ENCODE measurements at regions not wholly inside any gene's neighbourhood (a gene's known extent, or its start where the extent isn't known, plus 50 kb on each side); places are given as distances from the start of the nearest gene placed in this dataset.

DNA sequence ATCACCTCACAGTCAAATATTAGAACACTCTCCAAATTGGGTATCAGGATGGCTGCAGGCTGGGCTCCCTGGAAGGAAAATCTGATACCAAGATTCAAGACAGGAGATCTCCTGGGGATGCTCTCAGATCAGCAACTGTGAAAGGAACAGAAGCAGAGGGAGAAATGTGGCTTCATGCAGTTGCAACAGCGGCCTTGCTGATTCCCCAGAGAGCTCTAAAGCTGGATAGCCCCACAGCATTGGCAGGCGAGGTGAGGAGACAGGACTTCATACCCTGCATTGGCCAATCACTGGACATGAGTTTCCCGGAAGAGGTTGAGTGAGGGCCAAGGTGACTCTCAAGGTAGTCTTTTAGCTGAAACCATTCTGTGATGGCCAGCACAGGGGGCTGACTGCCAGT, 190.6 kb downstream of the PTPN20 start:
- intact Hi-C loops (cut with DNase I; ENCODE audit: low total_unique reads), result no loop called here
- 60 to 82% (median 80%) methylated on average over 3 of the region's 3 CpGs for WGBS, 5 donors
- Histone ChIP-seq H3K9me3 (peaks cover 0 to 4% (median 1%) of the 10 kb centered on the region in 4 donors), H3K4me1 (no peaks in the 10 kb centered on the region), H3K36me3 (no peaks in the 10 kb centered on the region), H3K27ac (no peak overlapping the region), H3K27me3 (no peaks in the 10 kb centered on the region), H3K4me3 (no peak overlapping the region)
- TF ChIP-seq POLR2AphosphoS5 (IDR thresholded peaks at IDR 0.05) (no peak), POLR2A (IDR thresholded peaks at IDR 0.05) (no peak), EP300 (IDR thresholded peaks at IDR 0.05) (no peak)
- TF ChIP-seq, protein P1, sequence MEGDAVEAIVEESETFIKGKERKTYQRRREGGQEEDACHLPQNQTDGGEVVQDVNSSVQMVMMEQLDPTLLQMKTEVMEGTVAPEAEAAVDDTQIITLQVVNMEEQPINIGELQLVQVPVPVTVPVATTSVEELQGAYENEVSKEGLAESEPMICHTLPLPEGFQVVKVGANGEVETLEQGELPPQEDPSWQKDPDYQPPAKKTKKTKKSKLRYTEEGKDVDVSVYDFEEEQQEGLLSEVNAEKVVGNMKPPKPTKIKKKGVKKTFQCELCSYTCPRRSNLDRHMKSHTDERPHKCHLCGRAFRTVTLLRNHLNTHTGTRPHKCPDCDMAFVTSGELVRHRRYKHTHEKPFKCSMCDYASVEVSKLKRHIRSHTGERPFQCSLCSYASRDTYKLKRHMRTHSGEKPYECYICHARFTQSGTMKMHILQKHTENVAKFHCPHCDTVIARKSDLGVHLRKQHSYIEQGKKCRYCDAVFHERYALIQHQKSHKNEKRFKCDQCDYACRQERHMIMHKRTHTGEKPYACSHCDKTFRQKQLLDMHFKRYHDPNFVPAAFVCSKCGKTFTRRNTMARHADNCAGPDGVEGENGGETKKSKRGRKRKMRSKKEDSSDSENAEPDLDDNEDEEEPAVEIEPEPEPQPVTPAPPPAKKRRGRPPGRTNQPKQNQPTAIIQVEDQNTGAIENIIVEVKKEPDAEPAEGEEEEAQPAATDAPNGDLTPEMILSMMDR (IDR thresholded peaks at IDR 0.05), result no peak
- no peak for DNase-seq

DNA sequence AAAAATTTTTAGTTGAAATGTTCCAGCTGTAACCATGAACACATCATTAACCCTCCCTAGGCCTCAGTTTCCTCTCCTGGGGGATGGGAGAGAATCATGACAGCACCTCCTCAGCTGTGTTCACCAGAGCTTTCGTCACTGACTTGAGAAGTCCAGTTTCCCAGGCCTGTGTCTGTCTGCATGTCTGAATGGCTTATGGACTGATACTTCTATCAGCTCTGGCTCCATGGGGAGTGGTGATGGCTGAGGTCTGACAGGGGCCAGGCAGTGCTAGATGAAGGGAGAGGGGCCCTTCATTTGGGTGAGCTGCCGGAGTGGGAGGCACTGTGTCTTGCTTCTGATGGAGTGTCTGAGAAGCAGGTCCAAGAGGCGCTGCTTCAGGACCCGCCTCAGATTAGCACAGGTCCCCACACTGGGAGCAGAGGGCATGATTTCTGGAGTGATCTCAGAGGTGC, 192.9 kb downstream of the PTPN20 start:
- TF ChIP-seq, protein P1 (IDR thresholded peaks at IDR 0.05), result no peak
- TF ChIP-seq POLR2A (IDR thresholded peaks at IDR 0.05) (no peak), POLR2AphosphoS5 (IDR thresholded peaks at IDR 0.05) (no peak), EP300 (IDR thresholded peaks at IDR 0.05) (no peak)
- 75 to 87% (median 82%) methylated on average over 4 of the region's 4 CpGs for WGBS, 5 donors
- Histone ChIP-seq H3K9me3 (peaks cover 0 to 4% (median 1%) of the 10 kb centered on the region in 4 donors), H3K27me3 (no peaks in the 10 kb centered on the region), H3K4me3 (no peak overlapping the region), H3K27ac (no peak overlapping the region), H3K36me3 (no peaks in the 10 kb centered on the region), H3K4me1 (no peaks in the 10 kb centered on the region)
- intact Hi-C loops (cut with DNase I; ENCODE audit: low total_unique reads), result no loop called here
- DNase-seq, result no peak

DNA sequence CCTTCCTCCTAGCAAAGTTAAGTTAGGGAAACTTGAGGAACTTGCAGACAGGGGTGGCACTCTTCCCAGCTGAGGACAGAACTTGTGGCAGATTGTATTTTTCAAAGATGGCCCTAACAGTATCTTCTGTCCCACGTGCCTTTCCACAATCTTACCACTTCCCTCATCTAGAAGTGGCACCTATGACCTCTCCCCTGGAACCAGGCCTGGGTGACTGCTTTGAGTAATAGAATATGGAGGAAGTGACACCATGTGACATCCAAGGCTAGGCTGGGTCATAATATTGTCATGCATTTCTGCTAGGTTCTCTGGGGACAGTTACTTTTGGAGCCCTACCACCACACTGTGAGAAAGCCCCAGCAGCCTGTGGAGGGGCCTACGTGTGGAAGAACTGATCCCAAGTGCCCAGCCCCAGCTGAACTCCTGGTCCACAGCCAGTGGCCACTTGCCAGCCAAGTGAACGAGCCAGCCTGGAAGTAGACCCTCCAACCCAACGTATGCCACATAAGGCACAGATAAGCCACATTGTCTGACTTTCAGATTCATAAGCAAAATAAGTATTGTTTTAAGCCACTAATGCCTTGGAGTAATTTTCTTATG, 193.7 kb downstream of the PTPN20 start:
- no peak overlapping the region for H3K4me3 ChIP-seq
- H3K27ac ChIP-seq, result no peak overlapping the region
- 56 to 69% (median 57%) methylated on average over 3 to 4 of the region's 4 CpGs for WGBS, 5 donors
- H3K27me3 ChIP-seq, result no peaks in the 10 kb centered on the region
- no peaks in the 10 kb centered on the region for H3K4me1 ChIP-seq
- no peak for TF ChIP-seq POLR2AphosphoS5 (IDR thresholded peaks at IDR 0.05)
- peaks cover 0 to 4% (median 1%) of the 10 kb centered on the region in 4 donors for H3K9me3 ChIP-seq
- DNase-seq, result peak in 1 of 2 donors; percentile 21
- no peaks in the 10 kb centered on the region for H3K36me3 ChIP-seq
- intact Hi-C loops (cut with DNase I; ENCODE audit: low total_unique reads), result no loop called here

DNA sequence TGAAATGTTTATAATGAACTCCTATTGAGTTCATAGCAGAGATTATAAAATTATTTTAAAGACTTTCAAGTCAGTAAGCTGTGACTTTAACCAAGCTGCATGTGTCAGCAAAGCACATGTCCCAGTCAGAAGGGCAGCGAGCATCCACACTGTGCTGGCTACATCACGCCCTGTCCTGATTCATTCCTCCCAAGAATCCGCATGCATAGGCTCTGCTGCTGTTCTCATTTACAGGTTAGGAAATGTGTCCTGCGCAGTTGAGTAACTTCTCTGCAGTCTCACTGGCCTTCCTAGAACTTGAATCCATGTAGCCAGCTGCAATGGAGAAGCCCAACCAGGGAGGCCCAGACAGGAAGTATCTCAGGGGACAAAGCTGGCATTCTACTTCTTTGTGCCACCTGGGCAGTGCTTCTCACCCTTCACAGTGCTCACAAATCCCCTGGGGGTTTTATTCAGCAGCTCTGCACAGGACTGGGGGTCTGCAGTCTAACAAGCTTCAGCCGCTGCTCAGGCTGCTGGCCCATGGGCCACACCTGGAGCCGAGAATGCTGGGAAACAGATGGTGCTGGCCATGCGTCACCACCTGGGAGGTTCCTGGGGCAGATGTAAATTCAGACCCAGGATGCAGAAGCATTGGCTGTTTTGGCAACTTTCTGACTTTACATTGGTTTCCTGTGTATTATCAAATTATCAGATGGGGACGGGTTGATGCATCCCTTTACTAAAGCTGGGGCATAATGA, 192.8 kb upstream of the GDF10 start:
- H3K9me3 ChIP-seq, result peaks cover 0 to 4% (median 1%) of the 10 kb centered on the region in 4 donors
- H3K4me3 ChIP-seq, result no peak overlapping the region
- no peaks in the 10 kb centered on the region for H3K36me3 ChIP-seq
- no peak for DNase-seq
- WGBS, 5 donors, result 89 to 92% (median 91%) methylated on average over 7 to 8 of the region's 8 CpGs
- no peak overlapping the region for H3K27ac ChIP-seq
- intact Hi-C loops (cut with DNase I; ENCODE audit: low total_unique reads), result no loop called here
- TF ChIP-seq EP300 (IDR thresholded peaks at IDR 0.05) (no peak), POLR2AphosphoS5 (IDR thresholded peaks at IDR 0.05) (no peak), POLR2A (IDR thresholded peaks at IDR 0.05) (no peak)
- TF ChIP-seq, protein P1 (IDR thresholded peaks at IDR 0.05), result no peak
- H3K4me1 ChIP-seq, result no peaks in the 10 kb centered on the region
- no peaks in the 10 kb centered on the region for H3K27me3 ChIP-seq

DNA sequence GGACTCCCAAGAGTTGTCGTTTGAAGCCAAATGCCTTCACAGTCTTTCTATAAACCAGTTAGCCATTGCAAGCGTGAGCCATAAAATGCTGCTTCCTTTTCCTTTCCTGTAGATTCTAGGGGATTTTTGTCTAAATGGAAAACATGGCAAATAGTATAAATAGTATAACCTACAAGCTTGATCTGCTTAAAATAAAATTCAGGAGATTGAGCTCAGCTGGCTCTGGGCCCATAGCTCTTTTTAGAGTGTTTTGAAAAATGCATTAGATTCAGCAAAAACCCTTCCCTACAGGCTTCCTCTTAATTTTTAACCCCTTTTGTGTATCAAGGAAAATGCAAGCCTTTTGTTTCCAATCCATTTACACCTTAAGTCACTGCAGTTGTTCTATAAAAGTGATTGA, 190.1 kb upstream of the GDF10 start:
- Histone ChIP-seq H3K36me3 (no peaks in the 10 kb centered on the region), H3K9me3 (no peaks in the 10 kb centered on the region), H3K4me1 (no peaks in the 10 kb centered on the region), H3K27ac (no peak overlapping the region), H3K27me3 (no peaks in the 10 kb centered on the region), H3K4me3 (no peak overlapping the region)
- no peak for TF ChIP-seq POLR2AphosphoS5 (IDR thresholded peaks at IDR 0.05)
- TF ChIP-seq, protein P1 (IDR thresholded peaks at IDR 0.05), result no peak
- 30 to 72% (median 64%) methylated on average over 2 of the region's 2 CpGs for WGBS, 5 donors
- intact Hi-C loops (cut with DNase I; ENCODE audit: low total_unique reads), result no loop called here
- DNase-seq, result peak in 1 of 2 donors; percentile 29
